ENCODE measurements at regions not wholly inside any gene's neighbourhood (a gene's known extent, or its start where the extent isn't known, plus 50 kb on each side); places are given as distances from the start of the nearest gene placed in this dataset.
"Not testable (repeated sequence)": the region's sequence is repeated elsewhere in the genome, so short reads cannot be mapped to it uniquely, and the experiment has no call there.

GRCh38 chr16:25556968-25557312, 134.8 kb upstream of the HS3ST4 start:
- not testable (repeated sequence) for TF ChIP-seq CTCF (IDR thresholded peaks at IDR 0.05; ENCODE audit: extremely low read depth in 1 of 2, insufficient read depth in 1 of 2, low read depth in 1 of 2, low read length in 2 of 2); POLR2AphosphoS5 (IDR thresholded peaks at IDR 0.05; ENCODE audit: insufficient read depth, low read depth, low read length); POLR2A (IDR thresholded peaks at IDR 0.05; ENCODE audit: low read depth, low read length)
